Nephron progenitor cell (in vitro differentiated cells): ENCODE measurements at regions not wholly inside any gene's neighbourhood (a gene's known extent, or its start where the extent isn't known, plus 50 kb on each side); places are given as distances from the start of the nearest gene placed in this dataset.

ENCODE experiments used
- DNase-seq: peaks from one replicate; pipeline ENCODE4 v3.0.0; 2021
- H3K27ac Mint-ChIP-seq: 2 replicates; pipeline ENCODE4 v1.8.0; 2021; ENCODE audit warnings: mild to moderate bottlenecking, moderate library complexity, mixed read lengths
- H3K27me3 Mint-ChIP-seq: 2 replicates; pipeline ENCODE4 v1.8.0; 2021; ENCODE audit warnings: mild to moderate bottlenecking, low read depth, mixed read lengths; ENCODE audit not compliant: poor library complexity
- H3K36me3 Mint-ChIP-seq: 2 replicates; pipeline ENCODE4 v1.8.0; 2021; ENCODE audit warnings: low read depth, mixed read lengths
- H3K4me1 Mint-ChIP-seq: 2 replicates; pipeline ENCODE4 v1.8.0; 2021; ENCODE audit warnings: mixed read lengths
- H3K4me3 Mint-ChIP-seq: 2 replicates; pipeline ENCODE4 v1.8.0; 2021; ENCODE audit warnings: mild to moderate bottlenecking, moderate library complexity, mixed read lengths
- H3K9me3 Mint-ChIP-seq: 2 replicates; pipeline ENCODE4 v1.8.0; 2021; ENCODE audit warnings: mild to moderate bottlenecking, moderate library complexity, mixed read lengths
- TF ChIP-seq, protein P1 (sequence below): fragments of 200-600 bp; sonication (generic); IDR thresholded peaks from 2 replicates; pipeline ENCODE4 v1.5.0; 2021; ENCODE audit warnings: antibody characterized with exemption

DNA sequence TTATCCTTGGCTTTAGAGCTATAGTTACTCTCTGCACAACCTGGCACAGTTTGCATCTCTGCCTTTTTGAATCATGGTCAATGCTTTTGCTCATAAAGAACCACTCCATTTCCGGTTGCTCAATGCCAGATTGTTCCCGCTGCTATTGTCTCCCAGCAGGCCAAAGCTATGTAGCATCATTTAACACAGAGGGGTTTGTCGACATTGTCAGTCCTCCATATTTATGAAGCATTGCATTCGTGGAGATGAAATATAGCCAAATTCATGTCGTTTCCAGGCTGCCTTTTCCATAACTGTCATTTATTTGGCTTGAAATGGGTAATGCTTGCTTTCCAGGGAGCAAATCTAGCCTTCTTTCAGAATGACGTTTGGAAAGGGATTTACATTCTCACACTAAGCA is 598.8 kb downstream of the EPHA7 start:
- no peak overlapping the region for H3K4me3 Mint-ChIP-seq
- H3K27me3 Mint-ChIP-seq = peaks cover 3% of the 10 kb centered on the region
- TF ChIP-seq, protein P1, sequence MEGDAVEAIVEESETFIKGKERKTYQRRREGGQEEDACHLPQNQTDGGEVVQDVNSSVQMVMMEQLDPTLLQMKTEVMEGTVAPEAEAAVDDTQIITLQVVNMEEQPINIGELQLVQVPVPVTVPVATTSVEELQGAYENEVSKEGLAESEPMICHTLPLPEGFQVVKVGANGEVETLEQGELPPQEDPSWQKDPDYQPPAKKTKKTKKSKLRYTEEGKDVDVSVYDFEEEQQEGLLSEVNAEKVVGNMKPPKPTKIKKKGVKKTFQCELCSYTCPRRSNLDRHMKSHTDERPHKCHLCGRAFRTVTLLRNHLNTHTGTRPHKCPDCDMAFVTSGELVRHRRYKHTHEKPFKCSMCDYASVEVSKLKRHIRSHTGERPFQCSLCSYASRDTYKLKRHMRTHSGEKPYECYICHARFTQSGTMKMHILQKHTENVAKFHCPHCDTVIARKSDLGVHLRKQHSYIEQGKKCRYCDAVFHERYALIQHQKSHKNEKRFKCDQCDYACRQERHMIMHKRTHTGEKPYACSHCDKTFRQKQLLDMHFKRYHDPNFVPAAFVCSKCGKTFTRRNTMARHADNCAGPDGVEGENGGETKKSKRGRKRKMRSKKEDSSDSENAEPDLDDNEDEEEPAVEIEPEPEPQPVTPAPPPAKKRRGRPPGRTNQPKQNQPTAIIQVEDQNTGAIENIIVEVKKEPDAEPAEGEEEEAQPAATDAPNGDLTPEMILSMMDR = no peak
- no peaks in the 10 kb centered on the region for H3K4me1 Mint-ChIP-seq
- H3K9me3 Mint-ChIP-seq = no peaks in the 10 kb centered on the region
- H3K36me3 Mint-ChIP-seq = no peaks in the 10 kb centered on the region
- H3K27ac Mint-ChIP-seq = no peak overlapping the region
- no peak for DNase-seq

DNA sequence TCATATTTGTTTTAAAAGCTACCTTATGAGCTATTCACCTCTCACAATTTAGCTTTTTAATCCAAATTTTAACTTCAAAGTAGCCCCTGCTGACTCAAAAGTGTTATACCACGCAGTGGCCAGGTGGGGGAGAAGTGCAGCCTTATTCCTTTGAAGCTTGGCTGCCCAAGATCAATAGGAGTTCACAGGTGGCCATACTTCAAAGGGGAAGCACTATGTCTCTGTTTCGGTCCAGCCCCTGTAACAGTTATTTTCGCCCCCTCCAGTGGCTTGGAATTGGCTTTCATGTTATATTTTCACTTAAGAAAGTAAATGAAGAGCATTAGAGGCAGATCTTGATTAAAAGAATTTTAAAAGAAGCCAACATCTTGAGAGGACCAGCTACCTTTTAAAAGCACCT is 608.4 kb downstream of the EPHA7 start:
- Mint-ChIP-seq H3K27ac (no peak overlapping the region), H3K9me3 (no peaks in the 10 kb centered on the region), H3K4me1 (peaks cover 5% of the 10 kb centered on the region), H3K27me3 (no peaks in the 10 kb centered on the region), H3K36me3 (no peaks in the 10 kb centered on the region), H3K4me3 (no peak overlapping the region)
- TF ChIP-seq, protein P1 = peak; percentile 64
- DNase-seq = peak; percentile 54

DNA sequence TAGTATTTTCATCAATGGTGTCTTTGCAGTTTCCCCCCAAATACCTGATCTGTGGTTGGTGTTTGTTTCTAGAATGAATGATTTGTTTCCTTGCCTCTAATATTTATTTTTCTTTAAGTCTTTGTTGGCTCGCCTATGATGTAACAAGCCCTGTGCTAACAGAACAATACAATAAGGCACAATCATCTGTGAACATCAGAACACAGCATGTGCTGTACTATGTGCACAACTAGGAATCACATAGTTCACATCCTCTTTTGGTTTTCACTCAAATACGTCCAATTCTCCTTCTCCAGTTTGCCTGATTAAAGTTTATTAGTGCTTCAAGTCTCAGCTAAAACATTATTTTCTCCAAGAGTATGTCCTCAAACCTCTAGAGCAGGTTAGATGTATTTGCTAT is 613.1 kb downstream of the EPHA7 start:
- Mint-ChIP-seq H3K36me3 (no peaks in the 10 kb centered on the region), H3K9me3 (no peaks in the 10 kb centered on the region), H3K27ac (no peak overlapping the region), H3K4me1 (peaks cover 5% of the 10 kb centered on the region), H3K27me3 (no peaks in the 10 kb centered on the region), H3K4me3 (no peak overlapping the region)
- TF ChIP-seq, protein P1 = no peak
- no peak for DNase-seq

DNA sequence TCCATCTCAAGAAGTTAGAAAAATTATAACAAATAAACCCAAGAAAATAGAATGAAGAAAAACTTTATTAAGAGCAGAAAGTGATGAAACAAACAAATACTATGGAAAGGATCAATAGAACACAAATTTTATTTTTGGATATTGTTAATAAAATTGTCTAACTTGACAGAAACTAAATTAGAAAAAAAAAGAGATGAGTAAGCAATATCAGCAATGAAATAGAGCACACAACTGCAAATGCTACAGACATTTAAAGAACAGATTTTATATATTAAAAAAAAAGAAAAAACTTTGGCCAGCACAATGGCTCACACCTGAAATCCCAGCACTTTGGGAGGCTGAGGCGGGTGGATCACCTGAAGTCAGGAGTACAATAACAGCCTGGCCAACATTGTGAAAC is 628.0 kb downstream of the EPHA7 start:
- no peak for DNase-seq
- Mint-ChIP-seq H3K36me3 (no peaks in the 10 kb centered on the region), H3K9me3 (peaks cover 7% of the 10 kb centered on the region), H3K27ac (no peak overlapping the region), H3K27me3 (no peaks in the 10 kb centered on the region), H3K4me3 (no peak overlapping the region), H3K4me1 (no peaks in the 10 kb centered on the region)
- TF ChIP-seq, protein P1 = no peak

DNA sequence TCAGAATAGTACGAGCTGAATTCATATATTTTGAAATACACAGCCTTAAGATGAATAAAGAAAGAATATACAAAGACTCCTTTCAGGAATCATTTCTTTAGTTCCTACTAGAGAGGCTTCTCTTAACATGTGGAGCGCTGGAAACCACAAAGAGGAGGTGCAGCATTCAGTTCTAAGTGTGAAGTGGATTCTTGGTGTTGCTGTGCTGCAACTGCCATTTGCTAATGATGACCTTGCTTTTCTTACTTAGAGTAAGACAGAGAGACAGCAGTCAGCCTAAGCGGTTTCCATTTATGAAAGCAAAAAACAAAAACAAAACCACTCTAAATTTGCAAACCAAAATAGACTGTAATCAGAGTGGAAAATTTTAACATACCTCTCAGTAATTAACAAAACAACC is 629.0 kb downstream of the EPHA7 start:
- TF ChIP-seq, protein P1 = no peak
- Mint-ChIP-seq H3K36me3 (no peaks in the 10 kb centered on the region), H3K27me3 (no peaks in the 10 kb centered on the region), H3K9me3 (peaks cover 7% of the 10 kb centered on the region), H3K27ac (no peak overlapping the region), H3K4me3 (no peak overlapping the region), H3K4me1 (no peaks in the 10 kb centered on the region)
- no peak for DNase-seq

DNA sequence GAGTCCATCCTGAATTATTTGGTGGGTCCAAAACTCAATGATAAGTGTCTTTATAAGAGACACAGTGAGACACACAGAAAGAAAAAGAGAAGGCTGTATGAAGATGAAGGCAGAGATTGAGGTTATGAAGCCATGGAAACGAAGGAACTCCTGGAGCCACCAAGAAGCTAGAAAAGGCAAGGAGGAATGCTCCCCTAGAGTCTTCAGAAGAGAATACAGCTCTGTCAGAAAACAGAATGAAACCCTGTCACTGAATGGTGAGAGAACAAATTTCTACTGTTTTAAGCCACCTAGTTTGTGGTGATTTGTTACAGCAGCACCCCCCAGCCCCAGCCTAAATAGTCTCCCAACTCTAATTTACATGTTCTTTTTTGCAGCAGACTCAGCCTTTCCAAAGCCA is 635.1 kb downstream of the EPHA7 start:
- DNase-seq = no peak
- TF ChIP-seq, protein P1 = no peak
- Mint-ChIP-seq H3K4me3 (no peak overlapping the region), H3K9me3 (peaks cover 7% of the 10 kb centered on the region), H3K4me1 (no peaks in the 10 kb centered on the region), H3K36me3 (no peaks in the 10 kb centered on the region), H3K27ac (no peak overlapping the region), H3K27me3 (no peaks in the 10 kb centered on the region)
